Suprapubic skin (tissue), 3 donors: ENCODE measurements at regions not wholly inside any gene's neighbourhood (a gene's known extent, or its start where the extent isn't known, plus 50 kb on each side); places are given as distances from the start of the nearest gene placed in this dataset.

Experiments
- CTCF ChIP-seq, 2 donors: fragments of 200-600 bp in 1 of 2; fragments of 450-650 bp in 1 of 2; sonication (generic) in 1 of 2; IDR thresholded peaks; one replicate each; pipeline ENCODE4 v1.5.1; 2016 to 2019; ENCODE audit warnings: antibody characterized with exemption in 2 of 2, mild to moderate bottlenecking in 1 of 2, moderate library complexity in 1 of 2
- POLR2A ChIP-seq, 2 donors: fragments of 450-650 bp; IDR thresholded peaks; one replicate each; pipeline ENCODE4 v1.6.1; 2017; ENCODE audit warnings: antibody characterized with exemption in 2 of 2, mild to moderate bottlenecking in 2 of 2, moderate library complexity in 2 of 2

DNA sequence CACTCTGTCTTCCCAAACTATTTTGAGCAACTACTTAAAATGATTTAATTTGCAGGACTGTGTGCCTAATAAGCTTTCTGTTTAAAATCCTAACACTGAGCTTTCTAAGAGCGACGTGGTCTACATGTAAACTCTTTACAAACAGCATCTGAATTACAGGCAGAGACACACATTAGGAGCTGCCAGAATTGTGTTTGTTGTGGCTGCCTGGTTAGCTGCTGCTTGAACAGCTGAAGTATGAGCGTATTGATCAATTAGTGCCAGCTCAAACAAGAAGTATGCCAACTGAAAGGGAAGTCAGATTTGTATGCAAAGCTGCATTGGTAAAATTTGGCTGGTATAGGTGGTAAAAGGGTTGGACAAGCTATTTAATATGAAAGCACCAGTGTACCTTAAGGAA, 384.4 kb downstream of the PCDH7 start:
- TF ChIP-seq CTCF (IDR thresholded peaks at IDR 0.05) (no peak), POLR2A (IDR thresholded peaks at IDR 0.05) (no peak)
